ENCODE measurements at regions not wholly inside any gene's neighbourhood (a gene's known extent, or its start where the extent isn't known, plus 50 kb on each side); places are given as distances from the start of the nearest gene placed in this dataset.

DNA sequence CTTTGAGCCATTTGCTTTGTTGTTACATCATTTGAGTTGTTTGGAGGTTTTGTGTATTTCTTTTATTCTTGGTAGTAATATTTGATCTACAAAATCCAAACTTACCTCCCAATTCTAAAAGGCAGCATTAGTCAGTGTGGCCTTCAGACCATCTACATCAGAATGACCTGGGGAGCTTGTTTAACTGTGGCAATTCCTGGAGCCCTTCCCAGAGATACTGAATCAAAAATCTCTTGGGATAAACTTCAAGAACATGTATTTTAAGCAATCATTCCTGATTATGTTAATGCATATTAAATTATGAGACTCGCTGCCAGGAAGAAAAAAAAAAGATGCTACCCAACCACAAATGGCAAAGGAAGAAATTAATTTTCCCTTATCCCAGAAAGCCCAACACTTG, 268.9 kb upstream of the PDE4D start:
- Histone ChIP-seq H3K4me3 (no peak overlapping the region), H3K36me3 (ENCODE audit: control insufficient read depth in 4 of 4, insufficient read depth in 4 of 4, low read length in 4 of 4) (no peaks in the 10 kb centered on the region), H3K4me1 (ENCODE audit: control insufficient read depth in 5 of 5, insufficient read depth in 5 of 5, low read length in 5 of 5) (no peaks in the 10 kb centered on the region), H3K9ac (ENCODE audit: insufficient read depth in 1 of 2, low read length in 2 of 2) (no peak overlapping the region), H3K27me3 (ENCODE audit: control insufficient read depth in 3 of 3, insufficient read depth in 3 of 3, low read length in 2 of 3) (no peaks in the 10 kb centered on the region), H3K27ac (ENCODE audit: low read depth in 1 of 2, low read length in 1 of 2) (no peak overlapping the region), H3K9me3 (ENCODE audit: control insufficient read depth in 4 of 4, insufficient read depth in 3 of 4, low read length in 3 of 4) (no peaks in the 10 kb centered on the region)
- 82 to 91% methylated on average over 1 of the region's 1 CpG for WGBS, 2 donors
- TF ChIP-seq, protein P1, sequence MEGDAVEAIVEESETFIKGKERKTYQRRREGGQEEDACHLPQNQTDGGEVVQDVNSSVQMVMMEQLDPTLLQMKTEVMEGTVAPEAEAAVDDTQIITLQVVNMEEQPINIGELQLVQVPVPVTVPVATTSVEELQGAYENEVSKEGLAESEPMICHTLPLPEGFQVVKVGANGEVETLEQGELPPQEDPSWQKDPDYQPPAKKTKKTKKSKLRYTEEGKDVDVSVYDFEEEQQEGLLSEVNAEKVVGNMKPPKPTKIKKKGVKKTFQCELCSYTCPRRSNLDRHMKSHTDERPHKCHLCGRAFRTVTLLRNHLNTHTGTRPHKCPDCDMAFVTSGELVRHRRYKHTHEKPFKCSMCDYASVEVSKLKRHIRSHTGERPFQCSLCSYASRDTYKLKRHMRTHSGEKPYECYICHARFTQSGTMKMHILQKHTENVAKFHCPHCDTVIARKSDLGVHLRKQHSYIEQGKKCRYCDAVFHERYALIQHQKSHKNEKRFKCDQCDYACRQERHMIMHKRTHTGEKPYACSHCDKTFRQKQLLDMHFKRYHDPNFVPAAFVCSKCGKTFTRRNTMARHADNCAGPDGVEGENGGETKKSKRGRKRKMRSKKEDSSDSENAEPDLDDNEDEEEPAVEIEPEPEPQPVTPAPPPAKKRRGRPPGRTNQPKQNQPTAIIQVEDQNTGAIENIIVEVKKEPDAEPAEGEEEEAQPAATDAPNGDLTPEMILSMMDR (IDR thresholded peaks at IDR 0.05; ENCODE audit: control extremely low read depth, extremely low read depth), result no peak
- DNase-seq (no peak), ATAC-seq (ENCODE audit: insufficient read depth, low FRiP score) (no peak)

DNA sequence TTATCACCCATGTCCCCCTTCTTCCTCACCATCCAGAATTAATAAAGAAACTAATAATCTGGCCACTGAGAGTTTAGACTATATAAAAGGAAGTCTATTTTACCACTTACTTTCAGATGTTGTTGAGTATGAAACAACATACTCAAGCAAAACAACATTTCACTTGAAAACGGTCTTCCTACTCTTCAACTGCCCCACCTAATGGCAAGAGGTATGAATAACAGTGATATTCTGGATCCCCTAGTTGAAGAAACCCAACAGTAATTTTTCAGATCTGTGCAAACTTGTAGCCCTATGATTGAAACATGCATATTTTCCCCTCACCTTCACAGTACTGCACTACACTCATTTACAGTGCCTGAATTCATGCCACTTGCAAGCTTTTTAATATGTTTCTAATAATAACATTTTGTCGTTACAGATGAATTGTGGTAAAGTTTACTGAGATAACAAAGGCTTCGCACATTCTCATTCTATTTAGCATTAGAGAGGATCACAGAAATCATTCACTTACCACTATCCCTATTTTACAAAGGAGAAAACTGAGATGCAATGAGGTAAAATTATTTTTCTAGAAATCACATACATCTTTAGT, 267.9 kb upstream of the PDE4D start:
- ATAC-seq (ENCODE audit: insufficient read depth, low FRiP score), result no peak
- Histone ChIP-seq H3K36me3 (ENCODE audit: control insufficient read depth in 4 of 4, insufficient read depth in 4 of 4, low read length in 4 of 4) (no peaks in the 10 kb centered on the region), H3K9me3 (ENCODE audit: control insufficient read depth in 4 of 4, insufficient read depth in 3 of 4, low read length in 3 of 4) (no peaks in the 10 kb centered on the region), H3K4me1 (ENCODE audit: control insufficient read depth in 5 of 5, insufficient read depth in 5 of 5, low read length in 5 of 5) (no peaks in the 10 kb centered on the region), H3K27ac (ENCODE audit: low read depth in 1 of 2, low read length in 1 of 2) (no peak overlapping the region), H3K27me3 (ENCODE audit: control insufficient read depth in 3 of 3, insufficient read depth in 3 of 3, low read length in 2 of 3) (no peaks in the 10 kb centered on the region), H3K4me3 (no peak overlapping the region), H3K9ac (ENCODE audit: insufficient read depth in 1 of 2, low read length in 2 of 2) (no peak overlapping the region)
- peak in 2 of 3 donors; percentile 15 to 33 for DNase-seq
- TF ChIP-seq, protein P1 (IDR thresholded peaks at IDR 0.05; ENCODE audit: control extremely low read depth, extremely low read depth), result no peak
- WGBS, 2 donors, result 64 to 68% methylated on average over 3 of the region's 3 CpGs

DNA sequence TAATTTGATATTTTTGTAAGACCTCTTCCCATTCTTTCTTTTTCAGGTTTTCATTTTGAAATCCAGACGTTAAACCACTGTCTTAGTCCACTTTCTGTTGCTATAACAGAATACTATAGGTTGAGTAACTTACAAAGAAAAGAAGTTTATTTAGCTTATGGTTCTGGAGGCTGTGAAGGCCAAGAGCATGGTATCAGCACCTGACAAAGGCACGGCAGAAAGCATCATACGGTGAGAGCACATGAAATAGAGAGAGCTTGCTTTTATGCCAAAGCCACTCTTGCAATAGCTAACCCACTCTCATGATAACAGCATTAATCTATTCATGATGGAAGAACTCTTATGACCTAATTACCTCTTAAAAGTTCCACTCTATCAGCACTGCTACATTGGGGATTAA, 255.6 kb upstream of the PDE4D start:
- 43 to 60% methylated on average over 3 of the region's 3 CpGs for WGBS, 2 donors
- Histone ChIP-seq H3K4me1 (ENCODE audit: control insufficient read depth in 5 of 5, insufficient read depth in 5 of 5, low read length in 5 of 5) (no peaks in the 10 kb centered on the region), H3K36me3 (ENCODE audit: control insufficient read depth in 4 of 4, insufficient read depth in 4 of 4, low read length in 4 of 4) (no peaks in the 10 kb centered on the region), H3K9ac (ENCODE audit: insufficient read depth in 1 of 2, low read length in 2 of 2) (no peak overlapping the region), H3K27me3 (ENCODE audit: control insufficient read depth in 3 of 3, insufficient read depth in 3 of 3, low read length in 2 of 3) (no peaks in the 10 kb centered on the region), H3K27ac (ENCODE audit: low read depth in 1 of 2, low read length in 1 of 2) (no peak overlapping the region), H3K4me3 (no peak overlapping the region), H3K9me3 (ENCODE audit: control insufficient read depth in 4 of 4, insufficient read depth in 3 of 4, low read length in 3 of 4) (peaks cover 0 to 4% (median under 1%) of the 10 kb centered on the region in 4 donors)
- DNase-seq (no peak), ATAC-seq (ENCODE audit: insufficient read depth, low FRiP score) (no peak)
- TF ChIP-seq, protein P1 (IDR thresholded peaks at IDR 0.05; ENCODE audit: control extremely low read depth, extremely low read depth), result no peak

DNA sequence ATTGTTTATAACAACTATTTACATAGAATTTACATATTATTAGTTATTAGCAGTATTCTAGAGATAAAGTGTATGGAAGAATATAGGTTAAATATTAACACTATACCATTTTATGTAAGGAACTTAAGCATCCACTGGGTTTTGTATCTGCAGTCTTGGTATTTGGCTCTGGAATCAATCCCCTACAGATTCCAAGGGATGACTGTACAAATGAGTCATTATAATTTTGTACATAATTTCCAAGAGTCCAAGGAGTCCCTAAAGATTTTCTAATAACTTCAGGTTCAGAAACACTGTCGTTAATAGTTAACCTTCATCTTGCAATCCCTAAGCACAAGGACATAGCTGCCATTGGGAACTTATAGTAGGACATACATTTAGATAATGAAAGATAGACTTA, 254.8 kb upstream of the PDE4D start:
- no peak for ATAC-seq (ENCODE audit: insufficient read depth, low FRiP score)
- TF ChIP-seq, protein P1 (IDR thresholded peaks at IDR 0.05; ENCODE audit: control extremely low read depth, extremely low read depth), result no peak
- Histone ChIP-seq H3K4me3 (no peak overlapping the region), H3K9me3 (ENCODE audit: control insufficient read depth in 4 of 4, insufficient read depth in 3 of 4, low read length in 3 of 4) (peaks cover 0 to 4% (median under 1%) of the 10 kb centered on the region in 4 donors), H3K36me3 (ENCODE audit: control insufficient read depth in 4 of 4, insufficient read depth in 4 of 4, low read length in 4 of 4) (no peaks in the 10 kb centered on the region), H3K27ac (ENCODE audit: low read depth in 1 of 2, low read length in 1 of 2) (no peak overlapping the region), H3K27me3 (ENCODE audit: control insufficient read depth in 3 of 3, insufficient read depth in 3 of 3, low read length in 2 of 3) (no peaks in the 10 kb centered on the region), H3K4me1 (ENCODE audit: control insufficient read depth in 5 of 5, insufficient read depth in 5 of 5, low read length in 5 of 5) (no peaks in the 10 kb centered on the region), H3K9ac (ENCODE audit: insufficient read depth in 1 of 2, low read length in 2 of 2) (no peak overlapping the region)
- WGBS, 2 donors, result 94 to 100% methylated on average over 1 of the region's 1 CpG
- no peak for DNase-seq

Measured in lung (tissue), 11 donors.